ENCODE measurements at regions not wholly inside any gene's neighbourhood (a gene's known extent, or its start where the extent isn't known, plus 50 kb on each side); places are given as distances from the start of the nearest gene placed in this dataset.

GRCh38 chr11:18878211-18878610 is 61.0 kb downstream of the MRGPRX1 start:
- H2AFZ ChIP-seq (ENCODE audit: low read depth, low read length), result no peak overlapping the region
- no peak overlapping the region for H4K91ac ChIP-seq (ENCODE audit: low read length)
- H3K23ac ChIP-seq (ENCODE audit: low read length in 2 of 2), result no peak overlapping the region
- H3K36me3 ChIP-seq (ENCODE audit: control insufficient read depth in 1 of 2, insufficient read depth in 2 of 2, low read depth in 1 of 2, low read length in 2 of 2), result no peaks in the 10 kb centered on the region
- WGBS, result 61% methylated on average over 5 of the region's 5 CpGs
- H3K14ac ChIP-seq (ENCODE audit: low read length in 2 of 2), result no peak overlapping the region
- no peaks in the 10 kb centered on the region for H3K4me1 ChIP-seq (ENCODE audit: control insufficient read depth, insufficient read depth, low read depth, low read length)
- H3K27me3 ChIP-seq (ENCODE audit: control insufficient read depth in 1 of 2, insufficient read depth in 1 of 2, low read length in 2 of 2), result peaks cover 0 to 5% of the 10 kb centered on the region in 2 experiments
- no peaks in the 10 kb centered on the region for H3K9me3 ChIP-seq (ENCODE audit: control insufficient read depth, low read length)
- no peak overlapping the region for H3K4me3 ChIP-seq (ENCODE audit: insufficient read depth in 1 of 2, low read depth in 1 of 2, low read length in 2 of 2)
- no peak for DNase-seq
- H3K4ac ChIP-seq (ENCODE audit: low read depth in 1 of 2, low read length in 2 of 2), result no peak overlapping the region
- no peaks in the 10 kb centered on the region for H3K79me1 ChIP-seq (replicated peaks; ENCODE audit: low read length, poor library complexity, severe bottlenecking)
- no peak overlapping the region for H2BK120ac ChIP-seq (ENCODE audit: low read depth, low read length)
- H3K18ac ChIP-seq (ENCODE audit: low read depth in 1 of 2, low read length in 2 of 2), result no peak overlapping the region
- H2AK5ac ChIP-seq (ENCODE audit: low read length, severe bottlenecking), result no peak overlapping the region
- no peak overlapping the region for H2BK12ac ChIP-seq (ENCODE audit: low read length in 2 of 2)
- H3K9ac ChIP-seq (ENCODE audit: low read length), result no peak overlapping the region
- H3K4me2 ChIP-seq (ENCODE audit: low read length, poor library complexity, severe bottlenecking), result no peak overlapping the region
- no peak overlapping the region for H2BK15ac ChIP-seq (ENCODE audit: low read depth, poor library complexity, severe bottlenecking)
- H3K27ac ChIP-seq (ENCODE audit: low read length, poor library complexity, severe bottlenecking), result no peak overlapping the region
- no peak overlapping the region for H4K8ac ChIP-seq (ENCODE audit: low read length)
- no peak overlapping the region for H2BK5ac ChIP-seq (ENCODE audit: low read depth, low read length, poor library complexity, severe bottlenecking)

GRCh38 chr11:18865951-18866350 is 73.3 kb downstream of the MRGPRX1 start:
- no peak overlapping the region for H2BK120ac ChIP-seq (ENCODE audit: low read depth, low read length)
- no peak for DNase-seq
- H3K23ac ChIP-seq (ENCODE audit: low read length in 2 of 2), result no peak overlapping the region
- peaks cover 3 to 12% of the 10 kb centered on the region in 2 experiments for H3K27me3 ChIP-seq (ENCODE audit: control insufficient read depth in 1 of 2, insufficient read depth in 1 of 2, low read length in 2 of 2)
- H2BK12ac ChIP-seq (ENCODE audit: low read length in 2 of 2), result no peak overlapping the region
- no peaks in the 10 kb centered on the region for H3K79me1 ChIP-seq (replicated peaks; ENCODE audit: low read length, poor library complexity, severe bottlenecking)
- H3K9me3 ChIP-seq (ENCODE audit: control insufficient read depth, low read length), result peaks cover 3% of the 10 kb centered on the region
- no peaks in the 10 kb centered on the region for H3K36me3 ChIP-seq (ENCODE audit: control insufficient read depth in 1 of 2, insufficient read depth in 2 of 2, low read depth in 1 of 2, low read length in 2 of 2)
- no peaks in the 10 kb centered on the region for H3K4me1 ChIP-seq (ENCODE audit: control insufficient read depth, insufficient read depth, low read depth, low read length)
- no peak overlapping the region for H2BK15ac ChIP-seq (ENCODE audit: low read depth, poor library complexity, severe bottlenecking)
- no peak overlapping the region for H3K9ac ChIP-seq (ENCODE audit: low read length)
- H3K4me3 ChIP-seq (ENCODE audit: insufficient read depth in 1 of 2, low read depth in 1 of 2, low read length in 2 of 2), result no peak overlapping the region
- no peak overlapping the region for H4K91ac ChIP-seq (ENCODE audit: low read length)
- H3K4ac ChIP-seq (ENCODE audit: low read depth in 1 of 2, low read length in 2 of 2), result no peak overlapping the region
- no peak overlapping the region for H3K4me2 ChIP-seq (ENCODE audit: low read length, poor library complexity, severe bottlenecking)
- no peak overlapping the region for H3K27ac ChIP-seq (ENCODE audit: low read length, poor library complexity, severe bottlenecking)
- H2AFZ ChIP-seq (ENCODE audit: low read depth, low read length), result no peak overlapping the region
- no peak overlapping the region for H3K14ac ChIP-seq (ENCODE audit: low read length in 2 of 2)
- no peak overlapping the region for H2BK5ac ChIP-seq (ENCODE audit: low read depth, low read length, poor library complexity, severe bottlenecking)
- no peak overlapping the region for H4K8ac ChIP-seq (ENCODE audit: low read length)
- no peak overlapping the region for H3K18ac ChIP-seq (ENCODE audit: low read depth in 1 of 2, low read length in 2 of 2)
- no peak overlapping the region for H2AK5ac ChIP-seq (ENCODE audit: low read length, severe bottlenecking)
- no CpG with 5 or more reads among the region's 2 CpGs for WGBS

- H3K4me1 ChIP-seq (ENCODE audit: control insufficient read depth, insufficient read depth, low read depth, low read length), result no peaks in the 10 kb centered on the region
- H2BK12ac ChIP-seq (ENCODE audit: low read length in 2 of 2), result no peak overlapping the region
- H3K27me3 ChIP-seq (ENCODE audit: control insufficient read depth in 1 of 2, insufficient read depth in 1 of 2, low read length in 2 of 2), result peaks cover 3 to 12% of the 10 kb centered on the region in 2 experiments
- no peaks in the 10 kb centered on the region for H3K36me3 ChIP-seq (ENCODE audit: control insufficient read depth in 1 of 2, insufficient read depth in 2 of 2, low read depth in 1 of 2, low read length in 2 of 2)
- H3K9me3 ChIP-seq (ENCODE audit: control insufficient read depth, low read length), result peaks cover 3% of the 10 kb centered on the region
- H3K14ac ChIP-seq (ENCODE audit: low read length in 2 of 2), result no peak overlapping the region
- DNase-seq, result no peak
- no peak overlapping the region for H4K91ac ChIP-seq (ENCODE audit: low read length)
- no peak overlapping the region for H3K18ac ChIP-seq (ENCODE audit: low read depth in 1 of 2, low read length in 2 of 2)
- no peak overlapping the region for H2AFZ ChIP-seq (ENCODE audit: low read depth, low read length)
- no peak overlapping the region for H3K4me3 ChIP-seq (ENCODE audit: insufficient read depth in 1 of 2, low read depth in 1 of 2, low read length in 2 of 2)
- 87% methylated on average over 3 of the region's 3 CpGs for WGBS
- H3K23ac ChIP-seq (ENCODE audit: low read length in 2 of 2), result no peak overlapping the region
- H2BK5ac ChIP-seq (ENCODE audit: low read depth, low read length, poor library complexity, severe bottlenecking), result no peak overlapping the region
- H4K8ac ChIP-seq (ENCODE audit: low read length), result no peak overlapping the region
- no peak overlapping the region for H2BK120ac ChIP-seq (ENCODE audit: low read depth, low read length)
- H3K4me2 ChIP-seq (ENCODE audit: low read length, poor library complexity, severe bottlenecking), result no peak overlapping the region
- no peak overlapping the region for H2AK5ac ChIP-seq (ENCODE audit: low read length, severe bottlenecking)
- no peak overlapping the region for H3K27ac ChIP-seq (ENCODE audit: low read length, poor library complexity, severe bottlenecking)
- no peak overlapping the region for H3K9ac ChIP-seq (ENCODE audit: low read length)
- H3K4ac ChIP-seq (ENCODE audit: low read depth in 1 of 2, low read length in 2 of 2), result no peak overlapping the region
- no peaks in the 10 kb centered on the region for H3K79me1 ChIP-seq (replicated peaks; ENCODE audit: low read length, poor library complexity, severe bottlenecking)
- no peak overlapping the region for H2BK15ac ChIP-seq (ENCODE audit: low read depth, poor library complexity, severe bottlenecking)
These were observed 73.7 kb upstream of the PTPN5 start for GRCh38 chr11:18865261-18865660.

GRCh38 chr11:18853086-18853720 is 61.6 kb upstream of the PTPN5 start:
- DNase-seq, result peak; percentile 6
- no peaks in the 10 kb centered on the region for H3K79me1 ChIP-seq (replicated peaks; ENCODE audit: low read length, poor library complexity, severe bottlenecking)
- WGBS, result 36% methylated on average over 5 of the region's 5 CpGs

More at GRCh38 chr11:18853086-18853720, 61.6 kb upstream of the PTPN5 start:
- H2BK5ac ChIP-seq (ENCODE audit: low read depth, low read length, poor library complexity, severe bottlenecking), result no peak overlapping the region
- no peak overlapping the region for H3K4me3 ChIP-seq (ENCODE audit: insufficient read depth in 1 of 2, low read depth in 1 of 2, low read length in 2 of 2)
- H3K27ac ChIP-seq (ENCODE audit: low read length, poor library complexity, severe bottlenecking), result no peak overlapping the region
- no peak overlapping the region for H3K14ac ChIP-seq (ENCODE audit: low read length in 2 of 2)
- no peak overlapping the region for H2BK120ac ChIP-seq (ENCODE audit: low read depth, low read length)
- no peak overlapping the region for H3K4ac ChIP-seq (ENCODE audit: low read depth in 1 of 2, low read length in 2 of 2)
- no peak overlapping the region for H3K18ac ChIP-seq (ENCODE audit: low read depth in 1 of 2, low read length in 2 of 2)
- H3K9ac ChIP-seq (ENCODE audit: low read length), result no peak overlapping the region
- no peaks in the 10 kb centered on the region for H3K4me1 ChIP-seq (ENCODE audit: control insufficient read depth, insufficient read depth, low read depth, low read length)
- no peak overlapping the region for H2AK5ac ChIP-seq (ENCODE audit: low read length, severe bottlenecking)
- no peak overlapping the region for H2BK15ac ChIP-seq (ENCODE audit: low read depth, poor library complexity, severe bottlenecking)
- no peak overlapping the region for H2AFZ ChIP-seq (ENCODE audit: low read depth, low read length)
- H3K23ac ChIP-seq (ENCODE audit: low read length in 2 of 2), result no peak overlapping the region
- no peak overlapping the region for H4K91ac ChIP-seq (ENCODE audit: low read length)
- peaks cover 8 to 11% of the 10 kb centered on the region in 2 experiments for H3K27me3 ChIP-seq (ENCODE audit: control insufficient read depth in 1 of 2, insufficient read depth in 1 of 2, low read length in 2 of 2)
- no peak overlapping the region for H4K8ac ChIP-seq (ENCODE audit: low read length)
- peaks cover 13% of the 10 kb centered on the region for H3K9me3 ChIP-seq (ENCODE audit: control insufficient read depth, low read length)
- H3K36me3 ChIP-seq (ENCODE audit: control insufficient read depth in 1 of 2, insufficient read depth in 2 of 2, low read depth in 1 of 2, low read length in 2 of 2), result no peaks in the 10 kb centered on the region
- H2BK12ac ChIP-seq (ENCODE audit: low read length in 2 of 2), result no peak overlapping the region
- no peak overlapping the region for H3K4me2 ChIP-seq (ENCODE audit: low read length, poor library complexity, severe bottlenecking)
